Cerebellar nuclear complex (tissue), 1 donor: ENCODE measurements at regions not wholly inside any gene's neighbourhood (a gene's known extent, or its start where the extent isn't known, plus 50 kb on each side); places are given as distances from the start of the nearest gene placed in this dataset.
"Not testable (repeated sequence)": the region's sequence is repeated elsewhere in the genome, so short reads cannot be mapped to it uniquely, and the experiment has no call there.

ENCODE experiments used
- DNase-seq, 2 experiments: peaks; one replicate each; lab custom pipeline; 2025; lab: John Stamatoyannopoulos, UW

DNA sequence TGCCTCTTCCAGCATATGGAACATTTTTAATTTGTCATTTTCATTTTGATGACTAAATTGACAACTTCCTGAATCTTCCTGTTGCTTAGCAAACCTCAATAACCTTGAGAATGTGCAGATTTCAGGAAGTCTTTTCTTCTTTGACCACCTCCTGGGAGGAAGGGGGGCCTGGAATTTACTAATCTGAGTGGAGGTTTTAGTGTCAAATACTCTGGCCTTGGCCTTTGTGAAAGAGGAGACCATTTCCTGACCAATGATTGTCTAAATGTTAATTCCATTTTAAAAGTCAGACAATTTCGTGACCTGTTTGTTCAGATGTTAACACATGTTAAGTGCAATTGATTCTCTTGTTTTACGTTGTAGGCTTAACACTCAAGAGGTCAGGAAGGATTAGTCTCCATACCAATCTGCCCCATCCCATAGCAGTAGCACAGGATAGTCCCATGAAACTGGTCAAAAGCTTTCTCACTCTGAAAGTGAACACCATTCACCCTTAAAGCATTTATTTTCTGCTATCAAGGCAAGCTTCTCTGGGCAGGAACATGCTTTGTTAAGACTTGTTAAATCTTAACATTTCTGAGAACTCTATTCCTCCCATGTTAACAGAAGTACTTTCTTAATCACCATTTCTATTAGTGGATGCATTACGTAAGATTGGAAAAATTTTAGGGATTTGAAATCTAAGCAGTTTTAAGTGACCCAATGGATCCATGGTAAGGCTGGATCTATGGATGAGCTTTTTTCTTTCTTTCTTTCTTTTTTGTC, 219.6 kb downstream of the RND3 start:
- no peak for DNase-seq

DNA sequence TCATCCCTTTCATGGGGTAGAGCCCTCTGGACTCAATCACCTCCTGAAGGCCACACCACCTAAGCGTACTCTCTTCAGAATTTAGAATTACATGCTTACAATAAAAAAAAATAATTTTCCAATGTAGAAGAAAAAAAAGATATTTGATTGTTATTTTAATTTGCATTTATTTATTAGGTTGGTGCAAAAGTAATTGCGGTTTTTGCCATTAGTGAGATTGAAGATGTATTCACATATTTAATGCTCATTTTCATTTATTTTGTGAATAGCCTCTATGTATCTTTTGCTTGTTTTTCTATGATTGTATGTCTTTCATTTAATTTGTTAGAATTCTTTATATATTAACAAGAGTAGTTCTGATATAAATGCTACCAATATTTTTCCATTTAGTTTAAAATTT, 220.5 kb downstream of the RND3 start:
- no peak for DNase-seq

DNA sequence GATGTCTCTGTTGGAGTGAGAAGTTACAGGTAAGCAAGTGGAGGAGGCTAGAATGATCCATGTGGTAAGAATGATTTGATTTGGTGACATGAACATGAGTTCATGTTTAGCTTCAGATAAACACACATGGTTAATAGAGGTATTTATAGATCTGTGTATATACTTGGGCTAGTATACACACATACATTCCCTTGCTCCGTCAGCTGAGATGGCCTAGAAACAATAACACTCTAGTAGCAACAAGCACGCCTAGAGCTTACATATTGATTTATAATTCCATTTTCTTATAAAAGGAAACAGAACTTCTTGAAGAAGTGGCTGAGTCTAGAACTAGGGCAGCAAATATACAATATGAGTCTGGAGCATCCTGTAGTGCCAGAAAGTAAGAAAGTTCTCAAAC, 223.0 kb downstream of the RND3 start:
- no peak for DNase-seq

DNA sequence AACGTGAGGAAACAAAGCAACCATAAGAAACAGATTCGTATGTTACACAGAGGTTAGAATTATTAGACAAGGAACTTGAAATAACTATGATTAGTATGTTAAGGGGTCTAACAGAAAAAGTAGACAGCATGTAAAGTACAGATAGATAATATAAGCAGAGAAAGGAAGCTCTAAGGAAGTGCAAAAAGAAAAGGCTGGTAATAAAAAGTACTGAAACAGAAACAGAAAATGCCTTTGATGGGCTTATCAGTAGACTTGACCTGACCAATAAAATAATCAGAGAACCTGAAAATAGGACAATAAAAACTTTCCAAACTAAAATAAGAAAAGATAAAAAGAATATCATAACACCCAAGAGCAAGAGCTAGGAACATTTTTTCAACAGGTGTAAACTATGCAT, 225.8 kb downstream of the RND3 start:
- no peak for DNase-seq

DNA sequence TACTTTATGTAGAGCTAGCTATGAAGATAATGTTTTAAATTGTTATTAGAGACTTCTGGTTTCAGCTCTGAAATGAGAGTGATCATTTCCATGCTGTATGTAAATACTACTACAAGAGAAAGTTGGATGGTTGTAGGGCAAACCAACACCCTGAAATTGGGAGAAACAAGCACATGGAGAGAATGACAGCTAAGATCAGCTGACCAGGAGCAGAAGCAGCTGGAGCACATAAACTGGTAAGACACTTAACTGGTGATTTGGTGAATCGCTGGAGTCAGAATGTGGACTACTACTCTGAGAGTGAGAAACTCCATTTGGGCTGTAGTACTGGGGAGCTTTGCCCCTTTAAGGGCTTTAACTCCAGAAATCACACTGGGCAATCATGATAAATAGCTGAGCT, 226.8 kb downstream of the RND3 start:
- DNase-seq = no peak

DNA sequence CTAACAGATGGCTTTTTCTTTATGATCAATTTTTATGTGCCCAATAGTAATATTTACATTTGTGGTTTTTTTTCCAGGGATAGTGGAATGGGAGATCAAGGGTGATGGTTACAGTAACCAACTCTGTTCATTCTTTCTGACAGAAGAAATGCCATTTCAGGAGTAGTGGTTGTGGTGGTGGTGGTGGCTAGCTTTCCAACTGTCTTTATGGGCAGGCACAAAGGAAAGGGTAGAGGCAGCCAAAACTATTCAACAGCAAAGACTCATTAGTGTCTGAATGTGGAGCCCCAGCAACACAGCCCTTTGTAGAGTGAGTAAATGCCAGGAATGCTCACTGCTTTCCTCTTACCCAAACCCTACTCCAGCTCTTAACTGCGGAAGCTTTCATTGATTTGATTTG, 227.7 kb downstream of the RND3 start:
- DNase-seq = no peak

DNA sequence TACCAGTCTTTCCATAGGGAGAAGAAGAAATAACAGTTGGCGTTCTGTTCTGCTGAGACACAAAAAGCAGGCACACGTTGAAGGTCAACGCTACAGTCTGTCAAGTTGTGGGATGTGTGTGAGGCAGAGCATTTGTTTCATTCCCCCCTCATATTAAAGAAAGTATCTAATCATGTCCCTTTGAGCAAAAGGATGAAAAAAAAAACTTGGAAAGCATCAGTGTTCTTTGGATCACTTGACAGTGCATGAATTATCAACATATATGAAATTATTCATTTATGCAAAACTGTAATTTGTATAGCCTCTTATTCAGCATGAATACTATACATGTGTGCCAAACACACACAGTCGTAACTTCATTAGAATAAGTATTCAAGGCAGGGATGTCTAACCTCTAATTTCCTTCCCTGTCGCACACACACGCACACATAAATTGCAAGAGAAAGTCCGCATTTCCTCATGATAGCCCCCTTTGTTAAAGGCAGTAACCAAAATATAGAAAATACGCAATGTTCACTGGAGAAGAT, 228.6 kb downstream of the RND3 start:
- DNase-seq = no peak

DNA sequence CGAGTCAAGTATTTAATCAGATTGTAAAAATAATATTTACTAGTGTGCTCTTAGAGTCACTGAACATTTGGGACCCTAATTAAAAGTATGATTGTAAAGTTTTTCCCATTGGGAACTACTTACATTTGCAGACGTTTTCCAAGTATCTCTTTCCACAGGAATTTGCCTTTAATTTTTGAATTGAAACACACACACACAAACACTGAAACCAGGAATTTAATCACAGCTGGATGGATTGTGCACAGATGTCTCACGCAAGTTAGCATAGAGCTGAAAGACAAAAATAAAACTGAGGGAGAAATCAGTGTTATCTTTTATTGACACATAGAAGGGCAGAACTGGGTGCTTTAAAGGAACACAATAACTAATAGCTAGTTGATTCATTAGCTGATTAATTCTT, 230.7 kb downstream of the RND3 start:
- no peak for DNase-seq

DNA sequence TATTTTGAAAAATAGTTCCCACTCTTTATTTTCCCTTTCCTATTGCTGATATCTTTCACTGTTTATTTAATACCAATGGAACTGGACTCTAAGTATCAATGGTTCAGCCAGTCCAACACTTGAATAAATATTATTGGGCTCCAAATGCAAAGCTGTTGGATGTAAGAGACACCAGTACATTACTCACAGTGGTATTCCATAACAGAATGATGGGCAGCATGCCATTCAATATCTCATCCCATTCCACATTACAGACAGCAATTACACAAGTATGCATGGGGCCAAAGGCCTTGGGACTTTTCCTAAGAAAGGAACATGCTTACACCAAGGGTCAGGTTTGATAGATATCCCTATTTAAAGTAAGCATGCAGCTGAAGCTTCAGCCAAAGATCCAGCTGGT, 231.9 kb downstream of the RND3 start:
- no peak for DNase-seq

DNA sequence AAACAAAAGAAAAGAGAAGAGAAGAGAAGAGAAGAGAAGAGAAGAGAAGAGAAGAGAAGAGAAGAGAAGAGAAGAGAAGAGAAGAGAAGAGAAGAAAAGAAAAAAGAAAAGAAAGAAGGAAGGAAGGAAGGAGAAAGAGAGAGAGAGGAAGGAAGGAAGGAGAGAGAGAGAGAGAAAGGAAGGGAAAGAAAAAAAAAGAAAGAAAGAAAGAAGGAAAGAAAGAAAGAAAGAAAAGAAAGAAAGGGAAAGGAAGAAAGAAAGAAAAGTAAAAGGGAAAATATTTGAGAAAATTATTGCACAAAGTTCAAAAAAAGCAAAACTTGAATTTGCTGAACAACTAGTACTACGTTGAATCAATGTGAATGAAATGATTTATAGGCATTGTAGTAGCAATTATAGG, 237.7 kb downstream of the RND3 start:
- not testable (repeated sequence) for DNase-seq

DNA sequence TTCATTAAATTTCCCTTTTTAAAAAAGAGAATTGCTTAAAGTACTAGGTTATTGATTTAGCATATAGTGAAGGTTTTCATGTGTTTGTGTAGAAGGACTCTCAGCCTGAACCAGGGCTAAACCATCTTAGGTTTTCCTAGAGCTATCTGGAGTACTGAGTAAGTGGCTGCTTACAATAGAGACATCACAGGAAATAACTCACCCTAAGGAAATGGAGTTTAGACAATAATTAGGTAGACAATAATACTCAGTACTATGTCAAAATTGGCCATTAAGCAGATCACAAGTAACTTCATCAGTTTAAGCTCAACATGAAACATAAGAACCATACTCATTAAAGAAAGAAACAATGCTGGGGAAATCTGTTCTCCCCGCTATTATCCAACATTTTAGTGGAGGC, 240.0 kb downstream of the RND3 start:
- no peak for DNase-seq

DNA sequence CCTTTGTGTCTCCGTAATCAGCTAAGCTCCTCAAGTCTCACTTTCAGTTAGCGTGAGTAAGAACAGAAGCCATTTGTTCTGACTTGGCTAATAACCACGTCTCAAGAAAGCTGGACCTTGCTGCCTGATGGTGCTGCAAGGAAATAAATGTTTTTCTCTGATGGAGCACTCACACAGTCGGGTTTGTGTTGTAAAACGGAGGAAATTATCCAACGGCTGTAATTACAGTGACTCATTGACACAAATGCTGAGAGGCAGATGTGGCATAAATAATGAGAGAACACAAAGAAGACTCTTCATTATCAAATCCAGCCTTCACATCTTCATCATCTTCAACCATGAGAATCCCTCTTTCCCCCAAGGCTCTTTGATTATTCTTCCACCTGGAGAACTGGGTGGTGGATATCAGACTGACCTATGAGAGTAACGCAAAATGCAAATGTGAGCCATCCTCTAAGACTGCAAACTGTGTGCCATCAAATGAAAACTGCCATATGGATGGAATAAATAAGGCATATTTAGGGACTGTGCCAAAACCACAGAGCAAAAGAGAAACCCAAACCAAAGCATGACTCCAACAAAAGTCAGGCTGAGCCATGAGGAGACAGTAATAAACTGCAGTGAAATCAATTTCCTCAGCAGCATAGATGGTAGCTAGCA, 252.6 kb downstream of the RND3 start:
- DNase-seq = no peak

DNA sequence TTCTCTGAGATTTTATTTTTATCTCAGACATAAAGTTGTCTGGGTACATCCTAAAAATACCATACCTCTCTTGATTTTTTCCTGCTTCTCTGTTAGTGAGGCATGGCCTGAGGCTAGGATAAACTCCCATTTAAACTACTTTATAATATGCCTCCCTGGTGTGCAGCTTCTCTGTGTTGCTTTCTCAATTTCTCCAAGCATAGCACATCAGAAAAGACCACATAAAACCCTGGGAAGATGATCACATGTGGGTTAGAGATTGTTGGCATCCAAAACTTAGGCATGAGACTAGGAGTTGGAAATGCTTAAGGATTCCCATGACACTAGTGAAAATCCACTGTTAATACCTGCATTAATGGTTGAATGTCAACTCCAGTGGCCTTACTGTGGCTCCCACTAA, 254.6 kb downstream of the RND3 start:
- no peak for DNase-seq

DNA sequence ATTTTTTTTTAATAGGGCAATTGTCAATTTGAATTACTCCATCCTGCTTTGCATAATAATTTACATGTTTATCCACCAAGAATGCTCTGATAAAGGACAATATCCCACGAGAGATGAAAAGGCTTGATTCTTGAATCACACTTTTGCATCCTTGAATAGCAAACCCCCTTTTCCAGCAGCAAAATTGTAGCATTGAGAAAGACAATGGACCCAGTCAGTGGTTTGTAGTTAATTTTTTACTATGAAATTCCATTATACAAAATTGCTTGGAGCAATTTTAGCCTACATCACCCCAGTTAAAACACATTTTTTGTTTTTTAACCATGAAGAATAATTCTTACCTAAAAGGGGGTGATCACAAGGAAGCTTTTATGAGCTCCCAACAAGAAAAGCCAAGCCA, 255.1 kb downstream of the RND3 start:
- no peak for DNase-seq

DNA sequence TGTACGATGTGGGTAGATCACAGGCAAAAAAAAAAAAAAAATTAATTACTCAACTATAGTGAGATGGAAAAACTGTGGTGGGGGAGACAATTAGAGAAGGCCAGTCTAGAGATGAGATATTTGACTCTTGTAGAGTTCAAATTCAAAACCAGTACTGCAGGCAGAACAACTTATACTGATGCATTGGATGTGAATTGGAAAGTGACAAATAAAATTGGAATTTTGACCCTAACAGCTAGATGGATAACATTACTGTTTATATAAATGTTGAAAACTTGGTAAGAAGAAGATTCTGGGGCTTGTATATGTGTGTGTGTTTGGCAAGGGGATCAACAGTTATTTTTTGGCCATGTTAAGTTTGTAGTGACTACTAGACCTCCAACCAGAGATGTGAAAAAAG, 256.9 kb downstream of the RND3 start:
- DNase-seq = no peak

DNA sequence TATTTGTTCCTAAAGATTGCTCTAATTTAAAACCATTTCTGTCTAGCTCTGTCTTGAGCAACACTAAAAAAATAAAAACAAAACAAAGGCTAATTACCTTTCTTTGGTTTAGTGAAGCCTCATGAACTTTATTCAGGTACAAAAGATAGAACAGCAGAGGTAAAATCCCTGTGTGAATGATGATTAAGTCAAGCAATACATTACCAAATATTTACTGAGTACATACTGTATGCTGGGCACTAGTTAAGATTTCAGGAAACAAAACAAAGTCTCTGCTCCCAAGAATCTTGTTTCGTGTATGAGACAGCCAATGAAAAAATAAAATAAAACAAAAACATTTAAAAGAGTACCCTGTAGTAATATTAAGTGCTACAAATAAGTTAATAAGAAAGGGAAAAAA, 257.5 kb downstream of the RND3 start:
- no peak for DNase-seq

DNA sequence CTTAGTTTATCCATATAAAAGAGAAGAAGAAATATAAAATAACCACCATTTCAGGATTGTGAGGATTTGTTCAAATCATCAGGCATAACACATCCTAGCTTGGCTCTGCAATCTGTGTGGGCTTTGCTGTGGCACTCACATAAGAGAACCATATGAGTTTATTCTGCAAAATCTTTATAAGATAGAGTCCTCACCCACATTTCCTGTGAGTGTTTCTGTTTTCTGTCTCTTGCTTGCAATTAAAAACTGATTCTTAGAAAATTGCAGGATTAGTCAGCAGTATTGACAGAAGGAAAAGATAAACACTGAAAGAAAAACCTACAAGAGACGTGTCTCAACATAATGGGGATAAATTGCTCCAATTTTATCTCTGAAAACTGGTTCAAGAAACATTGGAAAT, 258.5 kb downstream of the RND3 start:
- no peak for DNase-seq

DNA sequence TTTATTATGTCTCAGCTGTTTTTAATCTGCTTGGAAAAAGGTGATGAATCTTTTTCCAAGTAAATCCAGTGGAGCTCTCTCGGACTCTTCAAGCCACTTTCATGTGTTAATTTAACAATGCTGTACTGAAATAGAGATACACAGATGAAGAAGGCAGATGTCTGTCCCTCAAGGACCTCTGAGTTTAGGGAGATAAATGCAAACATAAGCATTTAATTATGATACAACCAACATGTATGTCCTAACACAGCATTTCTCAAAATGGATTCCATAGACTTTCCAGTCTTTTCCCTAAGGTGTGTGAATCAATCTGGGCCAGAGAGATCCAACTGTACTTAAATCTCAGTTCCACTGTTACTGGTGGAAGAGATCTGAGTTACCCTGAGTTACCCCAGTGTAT, 262.4 kb downstream of the RND3 start:
- DNase-seq = no peak

DNA sequence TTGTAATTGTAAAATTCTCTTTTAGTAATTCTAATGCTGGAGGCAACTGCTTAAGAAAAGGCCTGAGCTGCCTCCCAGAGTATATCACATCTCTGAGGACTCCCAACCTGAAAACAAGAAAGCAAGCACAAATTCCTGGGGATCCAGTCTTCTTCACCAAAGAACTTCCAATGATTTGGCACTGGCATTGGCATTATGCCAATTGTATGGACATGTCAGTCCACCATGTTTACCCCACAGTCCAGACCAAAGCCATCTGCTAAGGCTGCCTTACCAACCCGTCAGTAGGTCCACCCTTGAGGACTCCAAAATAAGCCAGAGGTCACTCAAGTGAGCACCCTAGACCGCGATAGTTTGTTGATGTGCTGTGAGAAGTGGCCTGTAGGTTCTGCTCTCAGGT, 263.1 kb downstream of the RND3 start:
- DNase-seq = no peak

DNA sequence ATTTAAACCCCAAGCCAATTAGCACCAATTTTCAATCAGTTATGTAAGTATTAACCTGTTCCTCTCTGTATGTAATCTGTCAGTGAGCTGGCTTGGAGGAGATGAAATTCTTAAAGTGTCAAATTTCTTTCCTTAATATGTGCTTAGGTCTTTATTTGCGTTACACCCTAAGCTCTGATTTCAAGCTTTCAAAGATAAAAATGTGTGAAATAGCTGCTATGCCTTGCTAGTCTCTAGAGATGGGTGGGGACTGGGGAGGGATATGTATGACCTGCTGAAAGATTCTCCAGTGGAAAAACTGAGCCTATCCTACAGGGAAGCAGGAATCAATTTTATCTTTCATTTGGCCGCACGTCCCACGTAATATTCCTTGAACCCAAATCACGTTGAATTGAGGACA, 264.5 kb downstream of the RND3 start:
- no peak for DNase-seq

DNA sequence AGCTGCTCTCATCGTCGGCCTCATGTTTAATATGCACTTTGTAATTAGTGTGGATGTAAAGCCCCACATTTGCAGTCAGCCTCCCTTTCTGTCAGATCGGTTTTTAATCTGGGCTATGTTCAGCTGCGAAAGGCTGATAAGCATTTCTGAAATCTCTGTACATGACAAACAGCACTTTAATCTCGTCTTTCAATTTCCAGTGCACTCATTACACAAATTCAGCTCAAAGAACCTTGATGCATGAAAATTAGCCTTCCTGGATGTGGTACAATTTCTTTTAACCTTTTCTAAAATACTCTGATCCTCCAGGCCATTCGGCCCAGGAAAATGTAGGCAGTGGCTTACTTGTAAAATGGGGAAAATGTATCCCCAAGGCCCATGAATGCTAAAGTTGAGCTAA, 265.1 kb downstream of the RND3 start:
- DNase-seq = no peak

DNA sequence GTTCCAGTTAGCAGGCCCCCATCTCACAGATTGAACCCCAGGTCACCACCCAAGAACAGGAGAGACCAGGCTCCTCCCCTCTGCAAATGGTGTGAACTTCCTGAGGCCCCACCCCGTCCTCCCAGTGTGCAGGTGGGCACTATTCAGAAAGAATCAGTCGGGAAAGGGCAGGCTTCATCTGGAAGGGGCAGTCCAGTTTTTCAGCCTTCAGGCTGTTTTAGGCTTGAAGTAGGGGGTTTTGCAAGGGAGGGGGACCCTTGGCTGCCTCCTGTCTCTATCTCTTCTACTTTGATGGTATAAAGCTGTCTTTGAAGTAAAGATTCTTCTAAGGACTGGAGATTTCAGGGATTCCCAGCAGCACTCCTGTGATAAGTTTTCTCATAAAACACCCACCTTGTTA, 267.6 kb downstream of the RND3 start:
- DNase-seq = no peak

DNA sequence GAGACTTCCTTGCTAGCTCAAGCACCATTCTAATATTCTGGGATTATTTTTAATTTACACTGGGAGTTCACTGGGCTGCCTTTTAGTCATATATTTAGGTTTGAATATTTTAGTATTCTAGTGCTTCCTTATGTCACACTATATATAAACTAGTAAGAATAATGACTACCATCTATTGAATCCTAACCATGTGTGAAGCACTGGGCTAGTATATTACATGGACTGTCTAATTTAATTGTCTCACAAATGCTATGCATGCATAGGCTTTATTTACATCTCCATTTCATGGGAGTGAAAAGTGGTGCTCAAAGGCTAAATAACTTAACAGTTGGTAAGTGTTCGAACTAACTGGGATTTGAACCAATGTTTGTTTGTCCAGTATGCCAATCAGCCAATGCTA, 272.4 kb downstream of the RND3 start:
- no peak for DNase-seq

DNA sequence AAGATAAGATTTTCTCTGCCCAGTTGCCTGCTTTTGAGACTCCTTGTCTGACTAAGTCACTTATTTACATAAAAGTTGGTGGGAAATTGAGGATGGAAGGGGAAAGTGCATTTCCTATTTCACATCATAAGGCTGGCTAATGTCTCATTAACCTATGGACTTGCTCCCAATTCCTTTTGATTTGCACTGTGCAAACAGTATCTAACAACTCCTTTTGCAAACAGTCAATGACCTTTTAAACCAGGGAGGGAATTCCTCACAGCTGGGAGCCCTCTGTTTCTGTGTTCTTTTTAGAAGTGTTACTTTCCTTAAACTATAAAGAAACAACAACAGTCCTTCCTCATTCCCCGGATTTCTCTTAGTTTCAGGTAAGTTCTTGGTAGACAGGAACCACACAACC, 272.8 kb downstream of the RND3 start:
- no peak for DNase-seq
